HG03439 (cell line): ENCODE measurements at regions not wholly inside any gene's neighbourhood (a gene's known extent, or its start where the extent isn't known, plus 50 kb on each side); places are given as distances from the start of the nearest gene placed in this dataset.

Source experiments
- ATAC-seq: cut with Tn5 transposase; IDR thresholded peaks from one replicate; pipeline ENCODE4 v1.9.1; 2021; ENCODE audit warnings: mild to moderate bottlenecking, moderate library complexity; ENCODE audit not compliant: unreplicated experiment

DNA sequence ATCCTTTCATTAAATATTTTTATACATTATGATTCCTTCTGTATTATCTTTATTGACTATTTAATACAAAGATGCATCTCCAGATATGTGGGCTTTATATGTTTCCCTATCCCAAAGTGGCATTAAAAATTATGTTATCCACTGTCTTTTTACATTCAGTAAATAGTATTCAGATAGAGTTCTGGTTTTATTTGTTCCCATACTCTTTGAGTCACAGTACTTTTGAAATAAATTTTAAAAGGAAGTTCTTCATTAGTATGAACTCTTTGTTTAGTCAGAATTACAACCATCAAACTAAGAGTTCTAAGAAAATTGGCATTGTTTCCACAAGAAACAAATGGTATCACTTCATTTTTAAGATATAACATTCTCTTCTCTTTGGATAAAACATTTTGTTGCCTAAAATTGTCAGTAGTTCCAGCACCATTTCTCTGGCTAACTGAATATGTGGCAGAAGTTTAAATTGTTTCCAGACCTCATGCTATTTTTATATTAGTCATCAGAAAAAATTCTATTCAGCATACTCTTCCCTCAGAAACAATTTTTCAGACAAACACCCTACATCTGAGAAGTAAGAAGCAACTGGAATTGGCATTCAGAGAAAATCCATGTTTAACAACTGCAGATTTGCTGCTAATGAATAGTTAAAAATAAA, 88.5 kb upstream of the COL5A2 start:
- no peak for ATAC-seq

GRCh38 chr2:189268763-189269162, 89.2 kb upstream of the COL5A2 start:
- no peak for ATAC-seq

GRCh38 chr2:189273734-189274133, 94.2 kb upstream of the COL5A2 start:
- no peak for ATAC-seq

DNA sequence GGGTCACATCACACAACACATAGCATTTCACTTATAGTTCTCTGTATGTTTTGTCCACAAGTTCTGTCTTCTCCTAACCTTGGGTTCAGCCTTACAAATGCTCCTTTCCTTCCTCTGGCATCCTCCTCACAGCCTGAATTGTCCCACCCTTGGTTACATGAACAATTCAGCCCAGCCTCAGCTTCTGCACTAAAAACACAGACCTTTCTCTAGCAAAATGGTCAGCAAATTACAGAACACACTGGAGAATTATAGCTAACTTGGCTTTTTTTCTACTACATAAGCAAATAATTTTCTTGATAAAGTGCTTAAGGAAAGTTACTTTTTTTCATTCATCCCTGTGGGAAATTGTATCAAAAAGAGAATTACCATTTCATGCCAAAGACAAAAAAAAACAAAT, 94.8 kb upstream of the COL5A2 start:
- no peak for ATAC-seq

DNA sequence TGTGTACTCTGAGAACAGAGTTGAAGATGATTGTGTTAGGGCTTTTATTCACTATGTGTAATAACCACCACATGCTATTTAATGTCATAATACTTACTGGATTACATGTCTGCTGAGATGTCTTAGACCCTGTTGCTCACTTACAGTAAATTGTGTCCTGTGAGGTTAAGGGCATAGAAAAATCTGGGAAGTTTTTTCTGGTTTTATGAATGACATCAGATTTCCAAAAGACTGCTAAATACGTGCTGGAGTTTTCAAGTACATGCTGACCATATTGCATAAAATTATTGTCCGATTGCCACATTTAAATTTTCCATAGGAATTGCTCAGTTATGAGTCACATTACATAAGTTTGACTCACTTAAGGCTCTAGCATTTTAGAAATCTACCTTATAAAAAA, 96.7 kb upstream of the COL5A2 start:
- no peak for ATAC-seq

DNA sequence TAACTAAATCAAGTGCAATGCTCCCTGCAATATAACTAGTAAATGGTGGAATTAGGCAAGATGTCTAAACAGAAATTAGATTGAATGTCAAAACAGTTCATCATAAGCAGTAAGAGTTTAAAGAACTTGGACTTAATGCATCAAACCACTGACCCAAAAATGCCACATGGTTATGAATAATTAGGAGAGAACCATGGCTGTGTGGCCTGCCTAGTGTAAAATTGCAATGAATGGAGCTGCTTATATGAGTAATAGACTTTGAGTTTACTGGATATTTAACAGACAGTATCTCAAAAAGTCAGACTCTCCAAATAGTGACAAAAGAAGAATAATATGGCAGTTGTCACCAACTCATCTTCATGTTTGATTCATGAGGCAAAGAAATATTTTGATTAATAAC, 101.6 kb upstream of the COL5A2 start:
- no peak for ATAC-seq

GRCh38 chr2:189285349-189285748, 105.8 kb upstream of the COL5A2 start:
- ATAC-seq = no peak

GRCh38 chr2:189285962-189286645, 106.5 kb upstream of the COL5A2 start:
- ATAC-seq = no peak

DNA sequence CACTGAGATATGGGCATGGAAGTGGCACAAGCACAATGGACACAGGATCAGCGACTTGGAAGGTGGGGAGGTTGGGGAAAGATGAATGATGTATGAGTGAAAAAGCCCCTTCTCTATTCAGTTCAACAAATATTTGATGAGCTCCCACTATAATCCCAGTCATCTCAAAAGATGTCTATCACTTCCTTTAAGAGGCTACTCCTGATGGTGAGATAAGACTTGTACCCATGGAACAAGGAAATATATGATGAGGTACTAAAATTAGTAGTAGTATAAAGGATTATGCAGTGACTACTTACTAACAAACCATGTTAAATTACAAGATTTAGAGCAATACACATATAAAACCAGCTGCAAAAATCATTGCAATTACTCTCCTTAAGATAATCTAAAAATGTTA, 107.8 kb upstream of the COL5A2 start:
- ATAC-seq = no peak

- ATAC-seq = peak; percentile 80
These were observed 108.5 kb upstream of the COL5A2 start for GRCh38 chr2:189287982-189288521.

GRCh38 chr2:189291460-189291859, 111.9 kb upstream of the COL5A2 start:
- no peak for ATAC-seq

- no peak for ATAC-seq
These were observed 113.6 kb upstream of the COL5A2 start for GRCh38 chr2:189293164-189293563.

DNA sequence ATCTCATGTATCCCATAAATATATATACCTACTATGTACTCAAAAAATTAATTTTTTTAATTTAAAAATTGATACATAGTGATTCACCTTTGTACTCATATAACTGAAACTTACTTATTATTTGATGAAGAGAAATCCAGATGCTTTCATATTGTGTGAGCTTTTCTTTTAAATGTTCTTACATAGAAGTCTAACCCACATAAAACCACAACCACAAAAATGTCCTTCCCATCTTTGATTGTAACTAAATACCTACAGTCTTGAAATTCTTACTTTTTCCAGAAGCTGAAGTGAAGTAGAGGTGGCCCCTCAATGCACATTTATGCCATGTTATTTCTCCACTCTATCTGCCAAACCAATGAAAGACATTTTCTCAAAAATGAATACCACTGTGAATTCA, 117.9 kb upstream of the COL5A2 start:
- ATAC-seq = no peak

DNA sequence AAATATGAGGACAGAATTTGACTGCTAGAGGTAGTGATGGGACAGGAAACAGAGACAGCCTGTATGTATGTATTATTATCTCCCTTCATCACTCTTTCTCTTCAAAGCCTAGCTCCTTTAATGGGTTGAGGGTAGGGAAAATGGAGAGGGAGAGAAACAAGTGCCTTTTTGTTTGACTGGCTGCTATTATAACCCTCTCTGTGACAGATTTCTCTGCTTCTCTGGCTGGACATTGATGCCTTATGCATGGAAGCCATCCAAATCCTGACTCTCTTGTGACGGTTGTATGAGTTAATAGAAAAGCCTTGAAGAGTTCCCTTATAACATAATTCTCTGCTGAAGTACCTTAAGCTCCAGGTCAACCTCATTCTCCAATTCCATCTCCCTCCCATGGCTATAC, 118.5 kb upstream of the COL5A2 start:
- no peak for ATAC-seq

DNA sequence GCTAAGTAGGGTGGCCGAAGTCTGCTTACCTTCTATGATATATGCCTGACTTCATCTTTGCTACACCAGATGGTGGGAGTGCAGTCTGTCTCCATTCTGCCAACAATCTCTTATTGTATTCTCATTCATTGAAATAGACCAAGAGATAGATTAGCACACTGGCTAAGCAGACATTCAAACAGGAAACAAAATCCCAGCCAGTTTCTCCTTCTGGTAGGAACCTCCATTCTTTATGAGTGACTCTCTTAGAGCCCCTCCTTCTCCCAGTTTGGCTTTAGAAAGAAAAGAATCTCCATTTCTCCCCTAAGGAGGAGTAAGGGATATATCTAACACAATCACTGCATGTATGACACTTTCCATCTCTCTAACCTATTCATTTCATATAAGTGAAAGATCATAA, 118.9 kb upstream of the COL5A2 start:
- ATAC-seq = no peak

- no peak for ATAC-seq
These were observed 120.4 kb upstream of the COL5A2 start for GRCh38 chr2:189299974-189300373.

DNA sequence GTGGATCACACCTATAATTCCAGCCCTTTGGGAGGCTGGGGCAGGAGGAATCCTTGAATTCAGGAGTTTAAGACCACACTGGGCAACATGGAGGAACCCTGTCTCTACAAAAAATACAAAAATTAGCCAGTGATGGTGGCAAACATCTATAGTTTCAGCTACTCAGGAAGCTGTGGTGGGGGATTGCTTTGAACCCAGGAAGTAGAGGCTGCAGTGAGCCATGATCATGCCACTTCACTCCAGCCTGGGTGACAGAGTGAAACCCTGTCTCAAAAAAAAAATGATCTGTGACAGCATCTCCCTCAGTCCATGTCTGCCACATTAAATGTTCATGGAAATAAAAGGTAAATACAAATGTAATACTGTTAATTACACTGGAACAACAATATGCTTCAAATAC, 121.4 kb upstream of the COL5A2 start:
- no peak for ATAC-seq

DNA sequence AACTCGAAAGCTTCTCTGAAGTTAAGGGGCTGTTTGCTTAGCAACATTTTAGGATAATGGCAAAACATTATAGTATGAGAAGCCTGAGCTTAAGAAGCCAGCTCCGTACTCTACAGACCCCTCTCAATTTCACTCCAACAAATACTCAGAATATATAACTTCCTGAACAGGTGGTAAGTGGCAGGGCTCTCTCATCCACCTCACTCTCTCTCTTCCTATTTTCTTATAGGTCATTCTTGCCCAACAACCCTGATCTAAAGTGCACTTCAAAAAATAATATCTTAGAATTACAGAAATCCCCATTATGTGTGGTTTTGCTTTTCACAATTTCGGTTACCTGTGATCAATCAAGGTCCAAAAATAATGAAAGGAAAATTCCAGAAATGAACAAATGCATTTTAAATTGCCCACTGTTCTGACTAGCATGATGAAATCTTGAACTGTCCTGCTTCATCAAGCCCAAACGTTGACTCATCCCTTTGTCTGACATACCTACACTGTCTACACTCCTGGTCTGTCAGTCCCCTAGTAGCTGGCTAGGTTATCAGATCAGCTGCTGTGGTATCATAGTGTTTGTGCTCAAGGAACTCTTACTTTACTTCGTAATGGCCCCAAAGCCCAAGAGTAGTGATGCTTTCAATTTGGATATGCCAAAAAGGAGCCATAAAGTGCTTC, 122.8 kb upstream of the COL5A2 start:
- no peak for ATAC-seq

GRCh38 chr2:189304360-189304759, 124.8 kb upstream of the COL5A2 start:
- ATAC-seq = no peak

GRCh38 chr2:189305291-189305943, 125.9 kb upstream of the COL5A2 start:
- no peak for ATAC-seq

DNA sequence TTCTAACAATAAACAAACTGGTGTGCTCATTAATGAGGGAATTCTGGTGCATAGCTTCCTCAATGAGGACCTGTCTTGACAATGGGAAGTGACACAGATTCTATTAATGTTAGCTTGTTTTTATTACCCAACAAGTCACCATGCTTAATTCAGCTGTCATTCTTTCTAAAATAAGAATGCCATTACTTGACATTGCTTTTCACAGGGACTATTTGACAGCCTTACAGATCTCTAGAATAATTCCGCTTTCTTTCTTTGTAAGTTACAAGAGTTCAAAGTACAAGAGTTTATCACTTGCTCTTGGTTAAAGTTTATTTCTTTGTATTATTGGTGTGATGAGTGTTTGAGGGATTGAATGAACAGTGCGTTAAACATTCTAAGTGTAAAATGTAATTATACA, 127.0 kb upstream of the COL5A2 start:
- no peak for ATAC-seq
